Frontal cortex (tissue), 3 donors: ENCODE measurements at regions not wholly inside any gene's neighbourhood (a gene's known extent, or its start where the extent isn't known, plus 50 kb on each side); places are given as distances from the start of the nearest gene placed in this dataset.

Source experiments
- DNase-seq, 2 donors: peaks; one replicate each; pipeline ENCODE4 v3.0.0; 2012; ENCODE audit warnings: low spot score in 2 of 2
- FAIRE-seq: peaks from 2 replicates; lab custom pipeline; 2012; peaks lifted over from hg19 to GRCh38; lab: Jason Lieb, UNC
- donor health status: control.
- donor health status: control.
- donor health status: control.

- no peak for DNase-seq
- no peak for FAIRE-seq
Observed at GRCh38 chr11:71201936-71202597, 50.3 kb downstream of the SHANK2 start.

GRCh38 chr11:71201231-71201630, 51.1 kb downstream of the SHANK2 start:
- FAIRE-seq, result no peak
- no peak for DNase-seq

- FAIRE-seq, result no peak
- no peak for DNase-seq
Observed at GRCh38 chr11:71200761-71201160, 51.6 kb downstream of the SHANK2 start.

- no peak for DNase-seq
- no peak for FAIRE-seq
Observed at GRCh38 chr11:71200172-71200716, 52.1 kb downstream of the SHANK2 start.

GRCh38 chr11:71199226-71199820, 53.1 kb downstream of the SHANK2 start:
- no peak for DNase-seq
- no peak for FAIRE-seq

- FAIRE-seq (no peak), DNase-seq (no peak)
Observed at GRCh38 chr11:71198823-71199165, 53.6 kb downstream of the SHANK2 start.

GRCh38 chr11:71198141-71198822, 54.1 kb downstream of the SHANK2 start:
- FAIRE-seq (no peak), DNase-seq (no peak)

GRCh38 chr11:71197096-71197495, 55.3 kb downstream of the SHANK2 start:
- DNase-seq (no peak), FAIRE-seq (no peak)

GRCh38 chr11:71194710-71195109, 57.7 kb downstream of the SHANK2 start:
- DNase-seq, result no peak
- FAIRE-seq, result no peak

GRCh38 chr11:71193431-71193830, 58.9 kb downstream of the SHANK2 start:
- FAIRE-seq (no peak), DNase-seq (no peak)

GRCh38 chr11:71192629-71193028, 59.7 kb downstream of the SHANK2 start:
- no peak for FAIRE-seq
- DNase-seq, result no peak

GRCh38 chr11:71191201-71191600, 61.2 kb downstream of the SHANK2 start:
- FAIRE-seq (no peak), DNase-seq (no peak)

- FAIRE-seq, result no peak
- DNase-seq, result no peak
Observed at GRCh38 chr11:71190551-71190950, 61.8 kb downstream of the SHANK2 start.

GRCh38 chr11:71189768-71190315, 62.5 kb downstream of the SHANK2 start:
- DNase-seq (no peak), FAIRE-seq (no peak)

GRCh38 chr11:71188886-71189767, 63.2 kb downstream of the SHANK2 start:
- DNase-seq, result no peak
- no peak for FAIRE-seq

GRCh38 chr11:71188073-71188472, 64.3 kb downstream of the SHANK2 start:
- FAIRE-seq (no peak), DNase-seq (no peak)

GRCh38 chr11:71186806-71187205, 65.6 kb downstream of the SHANK2 start:
- DNase-seq, result no peak
- no peak for FAIRE-seq

- no peak for DNase-seq
- FAIRE-seq, result no peak
Observed at GRCh38 chr11:71185411-71185810, 67.0 kb downstream of the SHANK2 start.

- DNase-seq (no peak), FAIRE-seq (no peak)
Observed at GRCh38 chr11:71184421-71185210, 67.8 kb downstream of the SHANK2 start.
